ENCODE measurements at regions not wholly inside any gene's neighbourhood (a gene's known extent, or its start where the extent isn't known, plus 50 kb on each side); places are given as distances from the start of the nearest gene placed in this dataset.

GRCh38 chr18:22676423-22676822 lies 256.7 kb upstream of the RBBP8 start:
- TF ChIP-seq CTCF (IDR thresholded peaks at IDR 0.05) (no peak), POLR2A (IDR thresholded peaks at IDR 0.05) (no peak)

Measured in Peyer's patch (tissue), 4 donors.